Uterus (tissue), 2 donors: ENCODE measurements at regions not wholly inside any gene's neighbourhood (a gene's known extent, or its start where the extent isn't known, plus 50 kb on each side); places are given as distances from the start of the nearest gene placed in this dataset.
"Not testable (repeated sequence)": the region's sequence is repeated elsewhere in the genome, so short reads cannot be mapped to it uniquely, and the experiment has no call there.

Experiments used
- POLR2A ChIP-seq, 2 donors: fragments of 450-650 bp; IDR thresholded peaks; one replicate each; pipeline ENCODE4 v1.6.1; 2016; ENCODE audit warnings: antibody characterized with exemption in 2 of 2, mild to moderate bottlenecking in 1 of 2, moderate library complexity in 1 of 2
- TF ChIP-seq, protein P1 (sequence below), 4 experiments: fragments of 200-600 bp in 2 of 4; fragments of 450-650 bp in 2 of 4; sonication (generic) in 2 of 4; IDR thresholded peaks; one replicate each; pipeline ENCODE4 v1.5.1; 2016 to 2019; ENCODE audit warnings: antibody characterized with exemption in 4 of 4, mild to moderate bottlenecking in 2 of 4, moderate library complexity in 1 of 4

DNA sequence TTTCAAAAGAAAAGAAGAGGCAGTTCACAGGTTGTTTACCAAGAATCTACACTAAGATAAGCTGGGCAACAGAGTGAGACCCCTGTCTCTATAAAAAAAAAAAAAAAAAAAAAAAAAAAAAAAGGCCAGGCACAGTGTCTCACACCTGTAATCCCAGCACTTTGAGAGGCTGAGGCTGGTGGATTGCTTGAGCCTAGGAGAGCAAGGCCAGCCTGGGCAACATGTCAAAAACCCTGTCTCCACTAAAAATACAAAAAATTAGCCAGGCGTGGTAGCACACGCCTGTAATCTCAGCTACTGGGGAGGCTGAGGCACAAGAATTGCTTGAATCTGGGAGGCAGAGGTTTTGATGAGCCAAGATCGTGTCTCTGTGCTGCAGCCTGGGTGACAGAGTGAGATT, 147.6 kb downstream of the NECTIN1 start:
- TF ChIP-seq, protein P1, sequence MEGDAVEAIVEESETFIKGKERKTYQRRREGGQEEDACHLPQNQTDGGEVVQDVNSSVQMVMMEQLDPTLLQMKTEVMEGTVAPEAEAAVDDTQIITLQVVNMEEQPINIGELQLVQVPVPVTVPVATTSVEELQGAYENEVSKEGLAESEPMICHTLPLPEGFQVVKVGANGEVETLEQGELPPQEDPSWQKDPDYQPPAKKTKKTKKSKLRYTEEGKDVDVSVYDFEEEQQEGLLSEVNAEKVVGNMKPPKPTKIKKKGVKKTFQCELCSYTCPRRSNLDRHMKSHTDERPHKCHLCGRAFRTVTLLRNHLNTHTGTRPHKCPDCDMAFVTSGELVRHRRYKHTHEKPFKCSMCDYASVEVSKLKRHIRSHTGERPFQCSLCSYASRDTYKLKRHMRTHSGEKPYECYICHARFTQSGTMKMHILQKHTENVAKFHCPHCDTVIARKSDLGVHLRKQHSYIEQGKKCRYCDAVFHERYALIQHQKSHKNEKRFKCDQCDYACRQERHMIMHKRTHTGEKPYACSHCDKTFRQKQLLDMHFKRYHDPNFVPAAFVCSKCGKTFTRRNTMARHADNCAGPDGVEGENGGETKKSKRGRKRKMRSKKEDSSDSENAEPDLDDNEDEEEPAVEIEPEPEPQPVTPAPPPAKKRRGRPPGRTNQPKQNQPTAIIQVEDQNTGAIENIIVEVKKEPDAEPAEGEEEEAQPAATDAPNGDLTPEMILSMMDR (IDR thresholded peaks at IDR 0.05): not testable (repeated sequence)
- TF ChIP-seq POLR2A (IDR thresholded peaks at IDR 0.05): not testable (repeated sequence)
